HepG2 (cell line): ENCODE measurements at regions not wholly inside any gene's neighbourhood (a gene's known extent, or its start where the extent isn't known, plus 50 kb on each side); places are given as distances from the start of the nearest gene placed in this dataset.

ENCODE experiments used
- FOXK1 ChIP-seq: sonication (generic); formaldehyde crosslinking; IDR thresholded peaks from 2 replicates; pipeline ENCODE4 v1.4.0; 2020; ENCODE audit warnings: low read depth, missing genetic modification reagents, borderline replicate concordance
- GATAD2A ChIP-seq: IDR thresholded peaks from 2 replicates; pipeline ENCODE4 v1.6.1; 2016
- HDAC1 ChIP-seq: sonication (generic); formaldehyde crosslinking; IDR thresholded peaks from 2 replicates; pipeline ENCODE4 v1.5.1; 2020; ENCODE audit warnings: mild to moderate bottlenecking, missing genetic modification reagents
- IRF2 ChIP-seq: IDR thresholded peaks from 2 replicates; pipeline ENCODE4 v1.6.1; 2018; ENCODE audit warnings: missing genetic modification reagents, missing compliant biosample characterization
- JUND ChIP-seq: sonication (generic); formaldehyde crosslinking; IDR thresholded peaks from 2 replicates; pipeline ENCODE4 v1.8.0; 2022; ENCODE audit warnings: mild to moderate bottlenecking, missing genetic modification reagents
- KAT8 ChIP-seq: IDR thresholded peaks from 2 replicates; pipeline ENCODE4 v1.6.1; 2016; ENCODE audit warnings: missing genetic modification reagents, missing compliant biosample characterization
- NCOR1 ChIP-seq: fragments of 200-600 bp; sonication (generic); IDR thresholded peaks from 2 replicates; pipeline ENCODE4 v1.7.0; 2017; ENCODE audit warnings: antibody characterized with exemption, low read length, borderline replicate concordance
- NR2C2 ChIP-seq: sonication (generic); formaldehyde crosslinking; IDR thresholded peaks from 2 replicates; pipeline ENCODE4 v1.4.0; 2020; ENCODE audit warnings: missing genetic modification reagents, mild to moderate bottlenecking, moderate library complexity, borderline replicate concordance
- NR2F1 ChIP-seq, 2 experiments: fragments of 450-650 bp in 1 of 2; formaldehyde crosslinking in 1 of 2; IDR thresholded peaks; 2 replicates each; pipeline versions ENCODE4 v1.5.0 to v1.6.1; 2016 to 2020; ENCODE audit warnings: mild to moderate bottlenecking in 1 of 2, missing compliant biosample characterization in 1 of 2, missing genetic modification reagents in 1 of 2, moderate library complexity in 1 of 2
- PAX8 ChIP-seq: sonication (generic); formaldehyde crosslinking; IDR thresholded peaks from 2 replicates; pipeline ENCODE4 v1.8.0; 2022; ENCODE audit warnings: mild to moderate bottlenecking, missing genetic modification reagents, borderline replicate concordance
- RARA ChIP-seq: IDR thresholded peaks from 2 replicates; pipeline ENCODE4 v1.6.1; 2016; ENCODE audit warnings: missing genetic modification reagents, missing compliant biosample characterization
- THRA ChIP-seq: sonication (generic); formaldehyde crosslinking; IDR thresholded peaks from 2 replicates; pipeline ENCODE4 v1.4.0; 2020; ENCODE audit warnings: missing genetic modification reagents, borderline replicate concordance
- USF2 ChIP-seq, 2 experiments: sonication (generic) in 1 of 2; formaldehyde crosslinking in 1 of 2; IDR thresholded peaks; 2 replicates each; pipeline versions ENCODE4 v1.5.1 to v1.6.1; 2011 to 2020; ENCODE audit warnings: borderline replicate concordance in 1 of 2, low read depth in 1 of 2, low read length in 1 of 2, mild to moderate bottlenecking in 1 of 2, missing genetic modification reagents in 1 of 2, moderate library complexity in 1 of 2
- ZBTB43 ChIP-seq: sonication (generic); formaldehyde crosslinking; conservative IDR thresholded peaks from 2 replicates; pipeline ENCODE4 v1.4.0; 2020; ENCODE audit warnings: missing genetic modification reagents
- TF ChIP-seq, protein P1 (sequence below): sonication (generic); formaldehyde crosslinking; IDR thresholded peaks from 2 replicates; pipeline ENCODE4 v1.5.1; 2020; ENCODE audit warnings: missing genetic modification reagents, mild to moderate bottlenecking, borderline replicate concordance
- TF ChIP-seq, protein P2 (sequence below): sonication (generic); formaldehyde crosslinking; IDR thresholded peaks from 2 replicates; pipeline ENCODE4 v1.5.0; 2020; ENCODE audit warnings: mild to moderate bottlenecking, missing genetic modification reagents, borderline replicate concordance

DNA sequence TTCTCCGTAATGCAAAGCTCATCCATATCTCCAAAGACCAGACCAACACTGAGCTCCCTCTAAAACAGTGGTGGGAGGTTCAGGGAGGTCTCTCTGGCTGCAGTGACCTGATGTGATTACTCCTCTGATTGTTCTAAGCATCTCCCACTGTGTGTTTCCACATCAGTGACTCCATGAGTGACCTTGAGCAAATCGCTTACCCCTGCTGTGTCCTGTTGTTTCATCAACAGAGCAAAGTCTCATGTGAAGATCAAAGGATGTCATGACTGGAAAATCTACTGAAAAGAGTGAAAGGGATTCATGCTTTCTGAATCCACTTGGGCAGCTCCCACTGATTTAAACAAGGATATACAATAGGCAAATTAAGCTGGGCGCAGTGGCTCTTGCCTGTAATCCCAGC, 352.9 kb downstream of the TMEM114 start (continued):
- TF ChIP-seq, protein P1, sequence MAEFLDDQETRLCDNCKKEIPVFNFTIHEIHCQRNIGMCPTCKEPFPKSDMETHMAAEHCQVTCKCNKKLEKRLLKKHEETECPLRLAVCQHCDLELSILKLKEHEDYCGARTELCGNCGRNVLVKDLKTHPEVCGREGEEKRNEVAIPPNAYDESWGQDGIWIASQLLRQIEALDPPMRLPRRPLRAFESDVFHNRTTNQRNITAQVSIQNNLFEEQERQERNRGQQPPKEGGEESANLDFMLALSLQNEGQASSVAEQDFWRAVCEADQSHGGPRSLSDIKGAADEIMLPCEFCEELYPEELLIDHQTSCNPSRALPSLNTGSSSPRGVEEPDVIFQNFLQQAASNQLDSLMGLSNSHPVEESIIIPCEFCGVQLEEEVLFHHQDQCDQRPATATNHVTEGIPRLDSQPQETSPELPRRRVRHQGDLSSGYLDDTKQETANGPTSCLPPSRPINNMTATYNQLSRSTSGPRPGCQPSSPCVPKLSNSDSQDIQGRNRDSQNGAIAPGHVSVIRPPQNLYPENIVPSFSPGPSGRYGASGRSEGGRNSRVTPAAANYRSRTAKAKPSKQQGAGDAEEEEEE (CRISPR knock-in tag), result 0 out of 2 replicates have a peak, but pooled peaks have one; percentile 23
- 0 out of 2 replicates have a peak, but pooled peaks have one; percentile 40 for TF ChIP-seq ZBTB43
- TF ChIP-seq, protein P2, sequence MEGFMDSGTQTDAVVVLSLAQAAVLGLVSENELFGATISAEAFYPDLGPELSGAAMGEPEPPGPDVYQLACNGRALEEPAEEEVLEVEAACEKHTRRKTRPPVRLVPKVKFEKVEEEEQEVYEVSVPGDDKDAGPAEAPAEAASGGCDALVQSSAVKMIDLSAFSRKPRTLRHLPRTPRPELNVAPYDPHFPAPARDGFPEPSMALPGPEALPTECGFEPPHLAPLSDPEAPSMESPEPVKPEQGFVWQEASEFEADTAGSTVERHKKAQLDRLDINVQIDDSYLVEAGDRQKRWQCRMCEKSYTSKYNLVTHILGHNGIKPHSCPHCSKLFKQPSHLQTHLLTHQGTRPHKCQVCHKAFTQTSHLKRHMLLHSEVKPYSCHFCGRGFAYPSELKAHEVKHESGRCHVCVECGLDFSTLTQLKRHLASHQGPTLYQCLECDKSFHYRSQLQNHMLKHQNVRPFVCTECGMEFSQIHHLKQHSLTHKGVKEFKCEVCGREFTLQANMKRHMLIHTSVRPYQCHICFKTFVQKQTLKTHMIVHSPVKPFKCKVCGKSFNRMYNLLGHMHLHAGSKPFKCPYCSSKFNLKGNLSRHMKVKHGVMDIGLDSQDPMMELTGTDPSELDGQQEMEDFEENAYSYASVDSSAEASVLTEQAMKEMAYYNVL (CRISPR knock-in tag), result peak; percentile 70; the same call in 1 of the 2 replicates
- peak; percentile 77 for TF ChIP-seq RARA (CRISPR knock-in tag)
- TF ChIP-seq JUND, result 0 out of 2 replicates have a peak, but pooled peaks have one; percentile 38
- peak; percentile 58; the same call in 1 of the 2 replicates for TF ChIP-seq KAT8 (CRISPR knock-in tag)
- 0 out of 2 replicates have a peak, but pooled peaks have one; percentile 62 for TF ChIP-seq IRF2
- peak; percentile 34 to 51; a peak in 2 of 4 replicates for TF ChIP-seq NR2F1 (CRISPR knock-in tag; IDR thresholded peaks at IDR 0.05)
- TF ChIP-seq GATAD2A, result peak; percentile 92
- no peak for TF ChIP-seq PAX8 (CRISPR knock-in tag)
- TF ChIP-seq NR2C2 (CRISPR knock-in tag), result peak; percentile 66
- TF ChIP-seq NCOR1, result peak; percentile 75; the same call in 1 of the 2 replicates
- peak; percentile 56 for TF ChIP-seq HDAC1
- no peak for TF ChIP-seq USF2 (IDR thresholded peaks at IDR 0.05; ENCODE audit: low read depth, low read length)
- no peak for TF ChIP-seq USF2 (CRISPR knock-in tag; IDR thresholded peaks at IDR 0.05; ENCODE audit: borderline replicate concordance)
- TF ChIP-seq THRA (CRISPR knock-in tag), result 0 out of 2 replicates have a peak, but pooled peaks have one; percentile 43
- peak; percentile 84; the same call in 1 of the 2 replicates for TF ChIP-seq FOXK1 (CRISPR knock-in tag)
